Parathyroid adenoma (tissue), 2 donors: ENCODE measurements at regions not wholly inside any gene's neighbourhood (a gene's known extent, or its start where the extent isn't known, plus 50 kb on each side); places are given as distances from the start of the nearest gene placed in this dataset.

ENCODE experiments used
- H2AFZ ChIP-seq: fragments of 300-600 bp; sonication (generic); one replicate; pipeline ENCODE4 v1.7.0; 2017; ENCODE audit warnings: antibody characterized with exemption, mild to moderate bottlenecking
- H3K27ac ChIP-seq: fragments of 300-600 bp; sonication (generic); one replicate; pipeline ENCODE4 v1.7.0; 2017
- H3K27me3 ChIP-seq: fragments of 300-600 bp; sonication (generic); one replicate; pipeline ENCODE4 v1.7.0; 2017; ENCODE audit warnings: low read length; ENCODE audit not compliant: control insufficient read depth, insufficient read depth
- H3K36me3 ChIP-seq: fragments of 300-600 bp; sonication (generic); one replicate; pipeline ENCODE4 v1.7.0; 2017; ENCODE audit warnings: low read length; ENCODE audit not compliant: control insufficient read depth, insufficient read depth
- H3K4me1 ChIP-seq: fragments of 300-600 bp; sonication (generic); one replicate; pipeline ENCODE4 v1.7.0; 2017; ENCODE audit warnings: control low read depth
- H3K4me2 ChIP-seq: fragments of 300-600 bp; sonication (generic); one replicate; pipeline ENCODE4 v1.7.0; 2017; ENCODE audit warnings: low read length
- H3K4me3 ChIP-seq: fragments of 300-600 bp; sonication (generic); one replicate; pipeline ENCODE4 v1.7.0; 2017; ENCODE audit warnings: low read depth, low read length
- H3K79me2 ChIP-seq: fragments of 300-600 bp; sonication (generic); one replicate; pipeline ENCODE4 v1.7.0; 2017; ENCODE audit warnings: control low read depth
- H3K9ac ChIP-seq: fragments of 300-600 bp; sonication (generic); one replicate; pipeline ENCODE4 v1.7.0; 2017; ENCODE audit warnings: mild to moderate bottlenecking
- H3K9me3 ChIP-seq: fragments of 300-600 bp; sonication (generic); one replicate; pipeline ENCODE4 v1.7.0; 2017; ENCODE audit warnings: low read length; ENCODE audit not compliant: control insufficient read depth
- CTCF ChIP-seq: fragments of 300-600 bp; sonication (generic); IDR thresholded peaks from one replicate; pipeline ENCODE4 v1.7.0; 2017; ENCODE audit warnings: antibody characterized with exemption, mild to moderate bottlenecking
- donor health status: primary hyperparathyroidism.

GRCh38 chr16:64654178-64654577, 467.7 kb downstream of the CDH11 start:
- H3K36me3 ChIP-seq, result no peaks in the 10 kb centered on the region
- H3K9ac ChIP-seq, result no peak overlapping the region
- no peaks in the 10 kb centered on the region for H3K9me3 ChIP-seq
- H3K4me1 ChIP-seq, result no peaks in the 10 kb centered on the region
- H3K27me3 ChIP-seq, result no peaks in the 10 kb centered on the region
- no peaks in the 10 kb centered on the region for H3K79me2 ChIP-seq
- no peak overlapping the region for H3K4me3 ChIP-seq
- no peak for TF ChIP-seq CTCF
- no peak overlapping the region for H3K27ac ChIP-seq
- H3K4me2 ChIP-seq, result no peak overlapping the region
- H2AFZ ChIP-seq, result no peak overlapping the region

- Histone ChIP-seq H3K79me2 (no peaks in the 10 kb centered on the region), H3K9me3 (no peaks in the 10 kb centered on the region), H3K27me3 (no peaks in the 10 kb centered on the region), H3K4me2 (no peak overlapping the region), H2AFZ (no peak overlapping the region), H3K27ac (no peak overlapping the region), H3K9ac (no peak overlapping the region), H3K4me1 (no peaks in the 10 kb centered on the region), H3K4me3 (no peak overlapping the region), H3K36me3 (no peaks in the 10 kb centered on the region)
- TF ChIP-seq CTCF, result no peak
Observed at GRCh38 chr16:64648282-64648681, 473.6 kb downstream of the CDH11 start.

- Histone ChIP-seq H2AFZ (no peak overlapping the region), H3K79me2 (no peaks in the 10 kb centered on the region), H3K4me3 (no peak overlapping the region), H3K27me3 (no peaks in the 10 kb centered on the region), H3K9ac (no peak overlapping the region), H3K4me2 (no peak overlapping the region), H3K4me1 (no peaks in the 10 kb centered on the region), H3K27ac (no peak overlapping the region), H3K9me3 (no peaks in the 10 kb centered on the region), H3K36me3 (no peaks in the 10 kb centered on the region)
- no peak for TF ChIP-seq CTCF
Observed at GRCh38 chr16:64641343-64641742, 480.5 kb downstream of the CDH11 start.

GRCh38 chr16:64638766-64639165, 483.1 kb downstream of the CDH11 start:
- Histone ChIP-seq H3K4me2 (no peak overlapping the region), H3K4me3 (no peak overlapping the region), H2AFZ (no peak overlapping the region), H3K27me3 (no peaks in the 10 kb centered on the region), H3K4me1 (no peaks in the 10 kb centered on the region), H3K27ac (no peak overlapping the region), H3K36me3 (no peaks in the 10 kb centered on the region), H3K9ac (no peak overlapping the region), H3K79me2 (no peaks in the 10 kb centered on the region), H3K9me3 (no peaks in the 10 kb centered on the region)
- TF ChIP-seq CTCF, result no peak

- H3K9me3 ChIP-seq, result no peaks in the 10 kb centered on the region
- H3K4me2 ChIP-seq, result no peak overlapping the region
- no peaks in the 10 kb centered on the region for H3K27me3 ChIP-seq
- no peak overlapping the region for H3K9ac ChIP-seq
- no peaks in the 10 kb centered on the region for H3K36me3 ChIP-seq
- no peak overlapping the region for H2AFZ ChIP-seq
- TF ChIP-seq CTCF, result no peak
- no peak overlapping the region for H3K27ac ChIP-seq
- no peaks in the 10 kb centered on the region for H3K4me1 ChIP-seq
- no peak overlapping the region for H3K4me3 ChIP-seq
- H3K79me2 ChIP-seq, result no peaks in the 10 kb centered on the region
Observed at GRCh38 chr16:64629622-64630021, 492.2 kb downstream of the CDH11 start.
